ENCODE measurements at regions not wholly inside any gene's neighbourhood (a gene's known extent, or its start where the extent isn't known, plus 50 kb on each side); places are given as distances from the start of the nearest gene placed in this dataset.

- Histone ChIP-seq H3K4me3 (no peak overlapping the region), H3K27ac (no peak overlapping the region)
- TF ChIP-seq, protein P1, sequence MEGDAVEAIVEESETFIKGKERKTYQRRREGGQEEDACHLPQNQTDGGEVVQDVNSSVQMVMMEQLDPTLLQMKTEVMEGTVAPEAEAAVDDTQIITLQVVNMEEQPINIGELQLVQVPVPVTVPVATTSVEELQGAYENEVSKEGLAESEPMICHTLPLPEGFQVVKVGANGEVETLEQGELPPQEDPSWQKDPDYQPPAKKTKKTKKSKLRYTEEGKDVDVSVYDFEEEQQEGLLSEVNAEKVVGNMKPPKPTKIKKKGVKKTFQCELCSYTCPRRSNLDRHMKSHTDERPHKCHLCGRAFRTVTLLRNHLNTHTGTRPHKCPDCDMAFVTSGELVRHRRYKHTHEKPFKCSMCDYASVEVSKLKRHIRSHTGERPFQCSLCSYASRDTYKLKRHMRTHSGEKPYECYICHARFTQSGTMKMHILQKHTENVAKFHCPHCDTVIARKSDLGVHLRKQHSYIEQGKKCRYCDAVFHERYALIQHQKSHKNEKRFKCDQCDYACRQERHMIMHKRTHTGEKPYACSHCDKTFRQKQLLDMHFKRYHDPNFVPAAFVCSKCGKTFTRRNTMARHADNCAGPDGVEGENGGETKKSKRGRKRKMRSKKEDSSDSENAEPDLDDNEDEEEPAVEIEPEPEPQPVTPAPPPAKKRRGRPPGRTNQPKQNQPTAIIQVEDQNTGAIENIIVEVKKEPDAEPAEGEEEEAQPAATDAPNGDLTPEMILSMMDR (IDR thresholded peaks at IDR 0.05), result no peak
- no peak for DNase-seq (ENCODE audit: low spot score)
Measured at GRCh38 chr16:63625126-63625525, 1496.7 kb downstream of the CDH11 start.

GRCh38 chr16:63623551-63624039 lies 1498.3 kb downstream of the CDH11 start:
- Histone ChIP-seq H3K4me3 (no peak overlapping the region), H3K27ac (no peak overlapping the region)
- no peak for DNase-seq (ENCODE audit: low spot score)
- TF ChIP-seq, protein P1 (IDR thresholded peaks at IDR 0.05), result no peak

DNA sequence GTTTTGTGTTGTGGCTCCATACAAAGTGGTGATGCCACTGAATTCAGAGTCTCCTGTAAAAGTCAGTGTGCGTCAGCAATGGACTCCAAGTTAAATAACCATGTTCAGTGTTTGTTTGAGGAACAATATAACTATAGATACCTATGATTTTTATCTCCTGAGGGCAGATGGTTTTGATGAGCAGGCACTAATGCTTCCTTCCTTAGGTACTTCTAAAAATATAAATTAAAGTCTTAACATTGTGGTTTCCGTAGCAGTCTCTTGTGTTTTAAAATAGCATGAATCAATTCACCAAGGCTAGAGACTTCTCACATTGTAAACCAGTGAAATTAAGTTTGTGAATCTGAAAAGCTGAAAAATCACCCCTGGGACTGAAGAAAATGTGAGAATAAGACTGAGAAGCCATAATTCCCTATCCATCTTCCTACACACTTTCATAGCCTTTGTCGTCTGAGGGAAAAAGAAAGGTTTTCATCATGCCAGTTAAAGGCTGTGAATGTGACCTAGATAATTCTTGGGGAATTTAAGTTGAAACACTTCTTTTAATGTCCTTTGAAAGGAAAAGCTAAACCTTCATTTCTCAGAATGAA lies 1502.9 kb downstream of the CDH11 start:
- H3K4me3 ChIP-seq, result no peak overlapping the region
- H3K27ac ChIP-seq, result no peak overlapping the region
- TF ChIP-seq, protein P1 (IDR thresholded peaks at IDR 0.05), result no peak
- no peak for DNase-seq (ENCODE audit: low spot score)

DNA sequence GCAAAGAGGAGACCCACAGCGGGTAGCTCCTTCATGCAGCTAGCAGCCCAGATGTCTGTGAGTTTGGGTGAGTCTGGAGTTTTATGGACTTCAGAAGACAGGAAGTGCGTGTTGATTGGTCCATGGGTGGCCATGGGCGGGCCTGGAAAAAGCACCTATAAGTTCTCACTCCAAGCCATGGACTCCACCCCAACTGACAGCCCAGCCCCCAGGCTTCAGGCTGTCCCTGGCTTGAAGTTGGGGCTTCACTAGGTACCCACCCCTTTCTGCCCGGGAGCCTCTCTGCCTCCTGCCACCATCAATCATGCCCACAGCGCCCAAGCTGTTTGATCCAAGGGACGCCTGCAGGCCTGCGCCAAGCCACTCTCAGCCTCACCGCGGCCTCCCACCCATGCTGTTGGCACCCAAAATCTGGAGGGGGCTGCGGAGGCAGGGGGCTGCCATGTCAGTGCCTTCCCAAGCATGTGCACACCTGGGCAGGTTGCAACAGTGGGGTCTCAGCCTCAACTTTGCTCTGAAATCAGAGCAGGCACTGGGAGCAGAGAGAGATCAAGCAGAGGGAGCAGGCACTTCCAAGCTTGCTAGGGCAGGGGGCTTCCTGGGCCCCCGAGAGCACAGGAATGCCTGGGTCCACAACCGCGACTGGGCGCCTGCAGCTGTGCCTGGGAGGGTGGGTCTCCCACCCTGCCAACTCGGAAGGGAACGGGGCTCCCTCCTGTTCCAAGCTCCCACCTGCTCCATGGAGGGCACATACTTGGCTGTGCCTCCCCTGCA lies 1503.7 kb downstream of the CDH11 start:
- Histone ChIP-seq H3K4me3 (peak overlapping the region; percentile 65), H3K27ac (no peak overlapping the region)
- DNase-seq (ENCODE audit: low spot score), result no peak
- TF ChIP-seq, protein P1 (IDR thresholded peaks at IDR 0.05), result no peak

GRCh38 chr16:63617047-63617989 lies 1504.5 kb downstream of the CDH11 start:
- Histone ChIP-seq H3K27ac (no peak overlapping the region), H3K4me3 (peak overlapping the region; percentile 65)
- TF ChIP-seq, protein P1 (IDR thresholded peaks at IDR 0.05), result no peak
- DNase-seq (ENCODE audit: low spot score), result no peak

DNA sequence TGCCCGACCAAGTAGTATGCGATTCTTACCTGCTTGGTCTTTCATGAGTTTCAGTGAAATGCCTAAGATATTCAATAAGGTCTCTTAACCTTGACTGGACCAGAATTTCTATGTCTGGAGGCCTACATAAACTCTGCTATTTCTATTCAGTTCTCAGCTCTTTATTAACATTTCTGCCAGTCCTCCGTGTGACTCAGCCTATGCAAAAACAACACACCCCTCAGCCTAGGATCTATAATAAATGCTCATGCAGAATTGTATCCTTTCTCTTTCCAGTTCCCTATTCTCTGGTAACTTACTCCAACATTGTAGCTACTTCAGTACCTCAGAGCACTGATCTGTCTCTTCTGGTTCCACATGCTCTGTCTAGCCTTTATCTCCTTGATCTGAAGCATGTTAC lies 1507.4 kb downstream of the CDH11 start:
- no peak overlapping the region for H3K4me3 ChIP-seq
- TF ChIP-seq, protein P1 (IDR thresholded peaks at IDR 0.05), result no peak
- H3K27ac ChIP-seq, result no peak overlapping the region
- DNase-seq (ENCODE audit: low spot score), result no peak
